ENCODE measurements at regions not wholly inside any gene's neighbourhood (a gene's known extent, or its start where the extent isn't known, plus 50 kb on each side); places are given as distances from the start of the nearest gene placed in this dataset.

GRCh38 chr6:69584536-69584912, 212.3 kb downstream of the LMBRD1 start:
- Histone ChIP-seq H3K27ac (ENCODE audit: poor library complexity, severe bottlenecking) (no peak overlapping the region), H3K9me3 (ENCODE audit: severe bottlenecking) (no peaks in the 10 kb centered on the region), H3K36me3 (ENCODE audit: low read depth) (no peaks in the 10 kb centered on the region), H3K4me3 (ENCODE audit: severe bottlenecking) (no peak overlapping the region), H3K4me1 (ENCODE audit: insufficient read depth, poor library complexity, severe bottlenecking) (no peaks in the 10 kb centered on the region), H3K27me3 (ENCODE audit: insufficient read depth, poor library complexity, severe bottlenecking) (no peaks in the 10 kb centered on the region)
- TF ChIP-seq CTCF (IDR thresholded peaks at IDR 0.05; ENCODE audit: poor library complexity, severe bottlenecking) = no peak
- ATAC-seq (ENCODE audit: low read depth) (no peak), DNase-seq (ENCODE audit: low spot score) (no peak)

DNA sequence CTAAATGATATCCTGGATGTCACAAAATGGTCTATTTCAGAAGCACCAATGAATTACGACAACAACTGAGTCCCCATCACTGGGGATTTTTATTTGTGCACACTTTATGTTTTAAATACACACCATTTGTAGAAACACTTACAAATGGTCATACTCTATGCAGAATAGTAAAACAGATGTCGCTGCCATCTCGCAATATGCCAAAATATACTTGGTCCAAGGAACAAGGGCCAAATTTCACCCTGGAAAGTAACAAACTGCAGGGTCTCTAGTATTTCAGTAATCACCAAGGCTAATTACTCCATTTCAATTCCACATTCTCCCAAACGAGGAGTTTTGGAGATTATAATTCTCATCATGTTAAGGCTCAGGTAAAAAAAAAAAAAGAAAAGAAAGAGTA, 215.2 kb downstream of the LMBRD1 start:
- H3K4me3 ChIP-seq (ENCODE audit: severe bottlenecking) = no peak overlapping the region
- TF ChIP-seq CTCF (IDR thresholded peaks at IDR 0.05; ENCODE audit: poor library complexity, severe bottlenecking) = no peak
- no peak for ATAC-seq (ENCODE audit: low read depth)
- H3K27me3 ChIP-seq (ENCODE audit: insufficient read depth, poor library complexity, severe bottlenecking) = peaks cover 16% of the 10 kb centered on the region
- no peaks in the 10 kb centered on the region for H3K4me1 ChIP-seq (ENCODE audit: insufficient read depth, poor library complexity, severe bottlenecking)
- no peaks in the 10 kb centered on the region for H3K9me3 ChIP-seq (ENCODE audit: severe bottlenecking)
- no peak for DNase-seq (ENCODE audit: low spot score)
- H3K36me3 ChIP-seq (ENCODE audit: low read depth) = no peaks in the 10 kb centered on the region
- H3K27ac ChIP-seq (ENCODE audit: poor library complexity, severe bottlenecking) = no peak overlapping the region

GRCh38 chr6:69580706-69581105, 216.1 kb downstream of the LMBRD1 start:
- Histone ChIP-seq H3K9me3 (ENCODE audit: severe bottlenecking) (no peaks in the 10 kb centered on the region), H3K4me1 (ENCODE audit: insufficient read depth, poor library complexity, severe bottlenecking) (no peaks in the 10 kb centered on the region), H3K27ac (ENCODE audit: poor library complexity, severe bottlenecking) (no peak overlapping the region), H3K27me3 (ENCODE audit: insufficient read depth, poor library complexity, severe bottlenecking) (peaks cover 16% of the 10 kb centered on the region), H3K36me3 (ENCODE audit: low read depth) (no peaks in the 10 kb centered on the region), H3K4me3 (ENCODE audit: severe bottlenecking) (no peak overlapping the region)
- no peak for TF ChIP-seq CTCF (IDR thresholded peaks at IDR 0.05; ENCODE audit: poor library complexity, severe bottlenecking)
- no peak for DNase-seq (ENCODE audit: low spot score)
- ATAC-seq (ENCODE audit: low read depth) = no peak

GRCh38 chr6:69578361-69578890, 218.4 kb downstream of the LMBRD1 start:
- Histone ChIP-seq H3K4me3 (ENCODE audit: severe bottlenecking) (no peak overlapping the region), H3K27ac (ENCODE audit: poor library complexity, severe bottlenecking) (no peak overlapping the region), H3K36me3 (ENCODE audit: low read depth) (no peaks in the 10 kb centered on the region), H3K27me3 (ENCODE audit: insufficient read depth, poor library complexity, severe bottlenecking) (peaks cover 16% of the 10 kb centered on the region), H3K9me3 (ENCODE audit: severe bottlenecking) (no peaks in the 10 kb centered on the region), H3K4me1 (ENCODE audit: insufficient read depth, poor library complexity, severe bottlenecking) (no peaks in the 10 kb centered on the region)
- DNase-seq (ENCODE audit: low spot score) (no peak), ATAC-seq (ENCODE audit: low read depth) (no peak)
- no peak for TF ChIP-seq CTCF (IDR thresholded peaks at IDR 0.05; ENCODE audit: poor library complexity, severe bottlenecking)

- Histone ChIP-seq H3K36me3 (ENCODE audit: low read depth) (no peaks in the 10 kb centered on the region), H3K4me1 (ENCODE audit: insufficient read depth, poor library complexity, severe bottlenecking) (no peaks in the 10 kb centered on the region), H3K9me3 (ENCODE audit: severe bottlenecking) (no peaks in the 10 kb centered on the region), H3K4me3 (ENCODE audit: severe bottlenecking) (no peak overlapping the region), H3K27ac (ENCODE audit: poor library complexity, severe bottlenecking) (no peak overlapping the region), H3K27me3 (ENCODE audit: insufficient read depth, poor library complexity, severe bottlenecking) (no peaks in the 10 kb centered on the region)
- TF ChIP-seq CTCF (IDR thresholded peaks at IDR 0.05; ENCODE audit: poor library complexity, severe bottlenecking) = no peak
- DNase-seq (ENCODE audit: low spot score) (no peak), ATAC-seq (ENCODE audit: low read depth) (no peak)
Measured at GRCh38 chr6:69571234-69571633, 225.6 kb downstream of the LMBRD1 start.

Measured in RWPE2 (cell line).